ENCODE measurements at regions not wholly inside any gene's neighbourhood (a gene's known extent, or its start where the extent isn't known, plus 50 kb on each side); places are given as distances from the start of the nearest gene placed in this dataset.

- TF ChIP-seq CTCF (IDR thresholded peaks at IDR 0.05; ENCODE audit: insufficient read depth, low read length, poor library complexity, severe bottlenecking) (no peak), EZH2phosphoT487 (conservative IDR thresholded peaks at IDR 0.05; ENCODE audit: low read length) (no peak)
Measured at GRCh38 chr2:118554616-118555015, 292.8 kb downstream of the EN1 start.

Measured in SU-DHL-6 (cell line).